Liver (tissue), 8 donors: ENCODE measurements at regions not wholly inside any gene's neighbourhood (a gene's known extent, or its start where the extent isn't known, plus 50 kb on each side); places are given as distances from the start of the nearest gene placed in this dataset.

ENCODE experiments used
- DNase-seq: peaks from one replicate; pipeline ENCODE4 v3.0.0-alpha.2; 2017; ENCODE audit warnings: low spot score
- H3K27ac ChIP-seq, 2 donors: one replicate each; pipeline ENCODE4 v1.7.0; 2013; ENCODE audit warnings: inconsistent platforms in 2 of 2, low read length in 2 of 2, control low read depth in 1 of 2, low read depth in 1 of 2, mild to moderate bottlenecking in 1 of 2
- H3K27me3 ChIP-seq, 4 donors: one replicate each; pipeline versions ENCODE4 v1.6.1 to v1.7.0; 2013; ENCODE audit warnings: low read length in 3 of 4, inconsistent platforms in 1 of 4, mild to moderate bottlenecking in 1 of 4, moderate library complexity in 1 of 4; ENCODE audit not compliant: control insufficient read depth in 4 of 4, insufficient read depth in 4 of 4
- H3K36me3 ChIP-seq, 4 donors: one replicate each; pipeline versions ENCODE4 v1.6.1 to v1.7.0; 2013; ENCODE audit warnings: low read length in 3 of 4, mild to moderate bottlenecking in 3 of 4, low read depth in 1 of 4, moderate library complexity in 1 of 4; ENCODE audit not compliant: control insufficient read depth in 4 of 4, insufficient read depth in 3 of 4
- H3K4me1 ChIP-seq, 4 donors: one replicate each; pipeline versions ENCODE4 v1.6.1 to v1.7.0; 2013; ENCODE audit warnings: low read length in 3 of 4, mild to moderate bottlenecking in 3 of 4, moderate library complexity in 1 of 4; ENCODE audit not compliant: control insufficient read depth in 4 of 4, insufficient read depth in 4 of 4
- H3K4me3 ChIP-seq, 3 donors: one replicate each; pipeline versions ENCODE4 v1.6.1 to v1.7.0; 2013; ENCODE audit warnings: low read length in 3 of 3, control low read depth in 1 of 3, low read depth in 1 of 3, mild to moderate bottlenecking in 1 of 3
- H3K9ac ChIP-seq, 2 donors: one replicate each; pipeline ENCODE4 v1.7.0; 2013; ENCODE audit warnings: low read length in 2 of 2, mild to moderate bottlenecking in 2 of 2, moderate library complexity in 2 of 2, control low read depth in 1 of 2, low read depth in 1 of 2
- H3K9me3 ChIP-seq, 4 donors: one replicate each; pipeline versions ENCODE4 v1.6.1 to v1.7.0; 2013; ENCODE audit warnings: low read length in 3 of 4; ENCODE audit not compliant: control insufficient read depth in 4 of 4
- CTCF ChIP-seq: fragments of 150-350 bp; IDR thresholded peaks from 2 replicates; pipeline ENCODE4 v1.5.1; 2017; ENCODE audit warnings: improper control_type of control experiment, low read depth, low read length; ENCODE audit not compliant: missing input control
- EGR1 ChIP-seq, 2 donors: IDR thresholded peaks; 2 replicates each; pipeline ENCODE4 v1.6.1; 2016 to 2018; ENCODE audit warnings: antibody characterized with exemption in 2 of 2, low read depth in 2 of 2
- FOXA1 ChIP-seq: IDR thresholded peaks from 2 replicates; pipeline ENCODE4 v1.6.1; 2016; ENCODE audit warnings: antibody characterized with exemption
- FOXA2 ChIP-seq: IDR thresholded peaks from 2 replicates; pipeline ENCODE4 v1.6.1; 2016; ENCODE audit warnings: antibody characterized with exemption
- GABPA ChIP-seq, 2 donors: IDR thresholded peaks in 1 of 2; conservative IDR thresholded peaks in 1 of 2; 2 replicates each; pipeline ENCODE4 v1.6.1; 2016; ENCODE audit warnings: antibody characterized with exemption in 2 of 2, mild to moderate bottlenecking in 1 of 2, moderate library complexity in 1 of 2
- HNF4A ChIP-seq, 2 donors: conservative IDR thresholded peaks; 2 replicates each; pipeline ENCODE4 v1.6.1; 2016; ENCODE audit warnings: antibody characterized with exemption in 2 of 2, mild to moderate bottlenecking in 2 of 2
- HNF4G ChIP-seq: IDR thresholded peaks from 2 replicates; pipeline ENCODE4 v1.6.1; 2016; ENCODE audit warnings: antibody characterized with exemption
- JUND ChIP-seq, 2 donors: IDR thresholded peaks; 2 replicates each; pipeline ENCODE4 v1.6.1; 2016; ENCODE audit warnings: antibody characterized with exemption in 2 of 2
- MAX ChIP-seq: IDR thresholded peaks from 2 replicates; pipeline ENCODE4 v1.6.1; 2016; ENCODE audit warnings: antibody characterized with exemption
- NR2F2 ChIP-seq: IDR thresholded peaks from 2 replicates; pipeline ENCODE4 v1.6.1; 2016; ENCODE audit warnings: antibody characterized with exemption
- RAD21 ChIP-seq, 2 donors: IDR thresholded peaks; 2 replicates each; pipeline ENCODE4 v1.6.1; 2016; ENCODE audit warnings: antibody characterized with exemption in 2 of 2, mild to moderate bottlenecking in 2 of 2
- REST ChIP-seq: IDR thresholded peaks from 2 replicates; pipeline ENCODE4 v1.6.1; 2016; ENCODE audit warnings: antibody characterized with exemption, mild to moderate bottlenecking
- RXRA ChIP-seq, 2 donors: IDR thresholded peaks; 2 replicates each; pipeline ENCODE4 v1.6.1; 2017 to 2018; ENCODE audit warnings: antibody characterized with exemption in 2 of 2, mild to moderate bottlenecking in 1 of 2
- SP1 ChIP-seq: IDR thresholded peaks from 2 replicates; pipeline ENCODE4 v1.6.1; 2018; ENCODE audit warnings: antibody characterized with exemption, mild to moderate bottlenecking
- TAF1 ChIP-seq: conservative IDR thresholded peaks from 2 replicates; pipeline ENCODE4 v1.6.1; 2016; ENCODE audit warnings: antibody characterized with exemption, mild to moderate bottlenecking
- YY1 ChIP-seq: IDR thresholded peaks from 2 replicates; pipeline ENCODE4 v1.6.1; 2016; ENCODE audit warnings: antibody characterized with exemption, mild to moderate bottlenecking
- ZBTB33 ChIP-seq: IDR thresholded peaks from 2 replicates; pipeline ENCODE4 v1.6.1; 2016; ENCODE audit warnings: antibody characterized with exemption
- WGBS: extraction: QIAGEN DNeasy Blood & Tissue Kit; methylation state at CpG from one replicate; pipeline ENCODE4 v1.1.7; 2013; 5-methylcytosine and 5-hydroxymethylcytosine counted together
- TF ChIP-seq, protein P1 (sequence below): IDR thresholded peaks from 2 replicates; pipeline ENCODE4 v1.6.1; 2016; ENCODE audit warnings: antibody characterized with exemption
- donor health status: healthy.
- donor health status: healthy.
- donor health status: healthy.
- donor health status: healthy.
- donor health status: healthy.

GRCh38 chr2:121072784-121073183 is 212.2 kb downstream of the TFCP2L1 start:
- no peaks in the 10 kb centered on the region for H3K36me3 ChIP-seq
- no peaks in the 10 kb centered on the region for H3K9me3 ChIP-seq
- 78% methylated on average over 13 of the region's 13 CpGs for WGBS
- no peak overlapping the region for H3K9ac ChIP-seq
- H3K4me1 ChIP-seq: peaks cover 0 to 2% (median 0%) of the 10 kb centered on the region in 4 donors
- peaks cover 0 to 18% (median under 1%) of the 10 kb centered on the region in 4 donors for H3K27me3 ChIP-seq
- no peak overlapping the region for H3K4me3 ChIP-seq
- no peak for DNase-seq
- TF ChIP-seq SP1: no peak
- TF ChIP-seq REST: no peak
- no peak for TF ChIP-seq FOXA1
- no peak for TF ChIP-seq ZBTB33
- TF ChIP-seq YY1: no peak
- TF ChIP-seq HNF4A (conservative IDR thresholded peaks at IDR 0.05): no peak
- TF ChIP-seq HNF4G: no peak
- no peak for TF ChIP-seq RAD21 (IDR thresholded peaks at IDR 0.05)
- no peak for TF ChIP-seq MAX
- no peak for TF ChIP-seq TAF1
- TF ChIP-seq, protein P1, sequence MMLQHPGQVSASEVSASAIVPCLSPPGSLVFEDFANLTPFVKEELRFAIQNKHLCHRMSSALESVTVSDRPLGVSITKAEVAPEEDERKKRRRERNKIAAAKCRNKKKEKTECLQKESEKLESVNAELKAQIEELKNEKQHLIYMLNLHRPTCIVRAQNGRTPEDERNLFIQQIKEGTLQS: no peak
- no peak for TF ChIP-seq NR2F2
- TF ChIP-seq JUND (IDR thresholded peaks at IDR 0.05): no peak
- TF ChIP-seq CTCF: no peak
- no peak for TF ChIP-seq EGR1 (IDR thresholded peaks at IDR 0.05; ENCODE audit: low read depth in 2 of 2)
- no peak for TF ChIP-seq RXRA (IDR thresholded peaks at IDR 0.05)
- no peak for TF ChIP-seq FOXA2
- no peak for TF ChIP-seq GABPA (IDR thresholded peaks at IDR 0.05 in 1 of 2, conservative IDR thresholded peaks at IDR 0.05 in 1 of 2)
- no peak overlapping the region for H3K27ac ChIP-seq
